ENCODE measurements at regions not wholly inside any gene's neighbourhood (a gene's known extent, or its start where the extent isn't known, plus 50 kb on each side); places are given as distances from the start of the nearest gene placed in this dataset.
"Not testable (repeated sequence)": the region's sequence is repeated elsewhere in the genome, so short reads cannot be mapped to it uniquely, and the experiment has no call there.

GRCh38 chr9:103068753-103069152 lies 73.6 kb downstream of the CYLC2 start:
- no peak for DNase-seq

GRCh38 chr9:103078581-103078980 lies 83.4 kb downstream of the CYLC2 start:
- DNase-seq, result no peak

- DNase-seq, result no peak
These were observed 87.4 kb downstream of the CYLC2 start for GRCh38 chr9:103082494-103082893.

DNA sequence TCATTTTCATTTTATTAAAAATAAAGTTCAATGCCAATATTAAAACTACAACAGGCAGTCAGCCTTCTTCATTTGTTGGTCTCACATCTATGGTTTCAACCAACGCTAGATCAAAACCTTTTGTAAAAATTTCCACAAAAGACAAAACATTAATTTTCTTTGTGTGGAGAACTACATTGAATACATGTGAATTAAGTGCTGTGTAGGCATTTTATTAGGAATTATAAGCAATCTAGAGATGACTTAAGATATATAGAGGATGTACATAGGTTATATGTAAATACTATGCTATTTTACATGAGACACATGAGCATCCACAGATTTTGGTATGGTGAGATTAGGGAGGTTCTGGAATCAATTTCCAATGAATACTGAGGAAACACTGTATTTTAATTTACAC lies 94.2 kb downstream of the CYLC2 start:
- no peak for DNase-seq

GRCh38 chr9:103104101-103104500 lies 109.0 kb downstream of the CYLC2 start:
- no peak for DNase-seq

DNA sequence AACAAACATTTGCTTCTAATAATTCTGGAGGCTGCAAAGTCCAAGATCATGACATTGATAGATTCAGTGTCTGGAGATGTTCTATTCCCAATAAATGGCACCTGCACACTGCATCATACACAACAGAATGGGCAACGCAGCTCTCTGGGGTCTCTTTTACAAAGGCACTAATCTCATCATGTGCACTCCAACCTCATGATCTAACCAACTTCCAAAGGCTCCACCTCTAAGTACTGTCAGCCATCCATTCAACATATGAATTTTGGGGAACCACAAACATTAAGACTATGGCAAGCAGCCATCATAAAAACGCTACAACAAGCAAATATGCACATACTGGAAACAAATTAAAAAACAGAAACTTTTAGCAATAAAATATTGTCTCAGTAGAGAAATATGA lies 121.1 kb downstream of the CYLC2 start:
- no peak for DNase-seq

- DNase-seq, result no peak
These were observed 131.4 kb downstream of the CYLC2 start for GRCh38 chr9:103126494-103126893.

DNA sequence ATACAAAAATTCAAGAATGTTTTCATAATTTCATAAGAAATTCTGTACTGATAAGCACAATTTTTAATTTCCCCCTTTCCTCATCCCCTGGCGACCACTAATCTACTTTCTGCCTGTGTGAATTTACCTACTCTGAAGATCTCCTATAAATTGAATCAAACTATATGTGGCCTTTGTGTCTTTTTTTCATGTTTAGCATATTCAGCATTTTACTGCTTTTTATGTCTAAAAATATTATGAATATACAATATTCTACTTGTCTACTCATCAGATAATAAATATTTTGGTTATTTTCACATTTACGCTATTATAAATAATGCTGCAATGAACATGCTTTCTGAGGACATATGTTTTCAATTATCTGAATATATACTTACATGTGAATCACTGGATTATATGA lies 144.8 kb downstream of the CYLC2 start:
- DNase-seq, result no peak

DNA sequence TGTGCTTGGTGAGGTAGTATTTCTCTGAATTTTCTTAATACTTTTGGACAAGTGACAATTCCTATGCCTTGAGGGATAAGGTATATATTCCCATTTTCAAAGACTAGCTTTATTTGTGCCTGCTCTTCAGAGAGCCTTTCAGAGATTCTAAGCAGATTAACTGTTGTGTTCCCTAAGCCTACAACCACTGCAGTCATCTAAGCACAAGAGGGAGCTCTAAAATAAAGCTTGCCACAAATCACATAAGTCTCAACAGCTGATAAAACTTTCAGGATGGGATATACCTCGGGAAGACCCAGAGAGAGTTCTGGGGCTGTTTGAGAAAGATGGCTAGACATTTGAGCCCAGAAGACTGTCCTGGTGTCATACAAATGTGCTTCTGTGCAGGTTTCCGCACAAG lies 157.3 kb downstream of the CYLC2 start:
- DNase-seq, result no peak

DNA sequence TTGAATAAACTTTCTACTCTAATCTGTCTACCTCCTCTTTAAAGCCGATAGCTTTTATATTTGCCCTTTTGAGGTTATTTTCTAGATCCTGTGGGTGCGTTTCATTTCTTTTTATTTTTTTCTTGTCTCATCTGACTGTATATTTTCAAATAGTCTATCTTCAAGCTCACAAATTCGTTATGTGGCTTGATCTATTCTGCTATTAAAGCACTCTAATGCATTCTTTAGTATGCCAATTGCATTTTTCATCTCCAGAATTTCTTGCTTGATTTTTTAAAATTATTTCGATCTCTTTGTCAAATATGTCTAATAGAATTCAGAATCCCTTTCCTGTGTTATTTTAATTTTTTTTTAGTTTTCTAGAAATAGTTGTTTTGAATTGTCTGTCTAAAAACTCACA lies 172.4 kb downstream of the CYLC2 start:
- DNase-seq, result no peak

DNA sequence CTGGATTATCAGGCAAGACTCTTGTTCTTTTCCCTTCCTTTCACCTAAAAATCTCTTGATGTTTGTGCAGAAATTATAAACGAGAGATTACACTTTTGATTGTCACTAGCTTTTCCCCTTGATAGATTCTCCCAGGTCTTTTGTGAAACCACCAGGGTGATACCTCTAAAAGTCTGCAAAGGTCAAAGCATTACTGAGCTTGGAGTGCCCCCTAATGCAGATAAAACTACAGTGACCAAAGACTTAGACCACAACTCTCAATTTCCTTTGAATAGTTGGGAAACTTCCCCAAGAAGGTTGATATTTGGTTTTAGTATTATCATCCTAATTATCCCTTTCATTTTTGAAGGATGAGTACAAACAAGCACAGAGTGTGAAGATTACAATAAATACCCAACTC lies 173.1 kb downstream of the CYLC2 start:
- no peak for DNase-seq

GRCh38 chr9:103169798-103170197 lies 174.7 kb downstream of the CYLC2 start:
- no peak for DNase-seq

DNA sequence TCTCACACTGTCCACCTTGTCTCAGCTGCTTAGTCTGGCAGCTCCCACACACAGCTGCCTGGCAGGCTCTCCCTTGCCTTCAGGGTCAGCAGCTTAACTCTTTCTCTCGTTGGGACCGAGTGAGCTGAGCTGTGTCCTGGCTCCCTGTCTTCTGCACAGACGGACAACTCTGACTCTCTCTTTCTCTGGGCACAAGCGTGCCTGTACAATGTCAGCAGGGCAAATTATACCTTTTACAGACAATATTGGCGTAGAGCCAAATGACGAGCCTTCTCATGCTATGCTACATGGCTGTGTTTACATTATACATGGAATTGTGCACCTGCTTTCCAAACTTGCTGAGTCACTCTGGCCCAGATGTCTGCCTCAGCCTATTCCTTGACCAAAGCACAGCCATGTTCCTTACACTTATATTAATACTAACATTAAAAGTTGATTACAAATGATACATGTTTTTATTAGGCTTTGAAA lies 188.6 kb downstream of the CYLC2 start:
- no peak for DNase-seq

DNA sequence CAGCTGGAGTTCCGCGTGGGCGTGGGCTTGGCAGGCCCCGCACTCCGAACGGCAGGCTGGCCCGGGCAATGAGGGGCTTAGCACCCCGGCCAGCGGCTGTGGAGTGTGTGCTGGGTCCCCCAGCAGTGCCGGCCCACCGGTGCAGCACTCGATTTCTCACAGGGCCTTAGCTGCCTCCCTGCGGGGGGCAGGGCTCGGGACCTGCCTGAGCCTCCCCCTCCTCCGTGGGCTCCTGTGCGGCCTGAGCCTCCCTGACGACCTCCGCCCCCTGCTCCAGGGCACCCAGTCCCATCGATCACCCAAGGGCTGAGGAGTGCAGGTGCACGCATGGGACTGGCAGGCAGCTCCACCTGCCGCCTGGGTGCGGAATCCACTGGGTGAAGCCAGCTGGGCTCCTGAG lies 191.8 kb downstream of the CYLC2 start:
- no peak for DNase-seq

DNA sequence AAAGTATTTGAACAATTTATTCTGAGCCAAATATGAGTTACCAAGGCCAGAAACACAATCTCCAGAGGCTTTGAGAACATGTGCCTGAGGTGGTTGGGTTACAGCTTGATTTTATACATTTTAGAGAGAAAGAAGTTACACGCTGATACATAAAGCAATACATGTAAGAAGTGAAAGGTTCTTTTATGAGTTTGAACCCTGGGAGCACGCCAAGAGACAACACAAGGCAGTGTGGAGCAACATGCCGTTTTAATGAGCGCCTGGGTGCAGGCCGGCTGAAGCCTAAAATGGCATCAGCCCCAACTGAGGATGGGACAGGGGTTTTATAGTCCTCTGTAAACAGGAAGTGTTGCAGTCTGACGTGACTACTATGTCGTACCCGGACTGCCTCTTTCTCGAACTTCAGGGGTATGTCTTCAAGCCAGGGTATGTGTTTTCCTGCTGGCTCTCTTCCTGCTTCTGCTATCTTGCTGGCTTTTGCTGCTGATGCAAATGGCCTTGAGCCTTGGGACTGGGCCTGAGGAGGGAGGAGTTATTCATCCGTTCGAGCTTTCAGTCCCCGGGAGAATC lies 193.7 kb downstream of the CYLC2 start:
- no peak for DNase-seq

DNA sequence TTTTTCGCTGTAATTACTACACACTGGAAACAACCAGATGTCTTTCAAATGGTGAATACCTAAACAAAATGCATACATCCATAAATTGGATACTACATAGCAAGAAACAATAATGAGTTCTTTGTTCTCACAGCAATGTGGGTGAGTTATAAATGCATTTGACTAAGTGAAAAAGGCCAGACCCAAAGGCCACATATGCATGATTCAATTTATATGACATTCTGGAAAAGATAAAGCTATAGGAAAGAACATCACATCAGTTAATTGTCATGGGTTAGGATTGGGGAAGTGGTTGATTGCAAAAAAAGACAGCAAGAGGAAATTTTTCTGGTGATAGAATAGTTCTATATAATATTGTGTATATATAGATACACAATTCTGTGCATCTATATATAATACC lies 198.9 kb downstream of the CYLC2 start:
- DNase-seq, result no peak

GRCh38 chr9:103203172-103203571 lies 208.0 kb downstream of the CYLC2 start:
- no peak for DNase-seq

DNA sequence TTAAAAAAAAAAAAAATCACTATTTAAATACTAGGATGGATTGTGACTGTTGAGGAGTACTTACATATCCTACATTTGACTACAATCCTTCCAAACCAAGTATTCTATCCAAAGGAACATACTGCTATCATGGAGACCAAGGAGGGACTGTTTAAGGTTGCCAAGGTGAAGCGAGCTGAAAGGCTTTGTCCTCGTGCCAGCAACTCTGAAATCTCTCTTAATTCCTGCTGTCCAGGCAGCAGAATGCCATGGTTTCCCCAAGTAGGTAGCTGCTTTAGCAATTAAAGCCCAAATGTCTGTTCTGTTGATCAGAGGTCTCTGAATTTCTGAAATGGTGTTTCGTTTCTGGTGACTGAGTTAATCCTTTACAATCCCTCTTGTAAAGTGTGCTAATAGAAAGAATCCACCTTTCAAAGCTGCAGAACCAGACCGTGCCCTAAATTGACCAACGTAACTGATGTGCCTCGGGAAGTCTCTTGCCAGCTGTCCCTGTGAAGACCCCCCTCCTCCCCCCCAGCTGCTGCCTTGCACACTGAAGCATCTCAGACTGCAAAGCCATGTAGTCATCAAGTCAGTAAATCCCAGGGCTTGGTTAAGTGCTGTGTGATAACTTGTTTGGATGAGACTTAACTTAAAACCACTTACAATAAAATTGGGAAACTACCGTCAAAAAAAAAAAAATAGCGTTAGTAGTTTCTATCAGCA lies 210.9 kb downstream of the CYLC2 start:
- not testable (repeated sequence) for DNase-seq

DNA sequence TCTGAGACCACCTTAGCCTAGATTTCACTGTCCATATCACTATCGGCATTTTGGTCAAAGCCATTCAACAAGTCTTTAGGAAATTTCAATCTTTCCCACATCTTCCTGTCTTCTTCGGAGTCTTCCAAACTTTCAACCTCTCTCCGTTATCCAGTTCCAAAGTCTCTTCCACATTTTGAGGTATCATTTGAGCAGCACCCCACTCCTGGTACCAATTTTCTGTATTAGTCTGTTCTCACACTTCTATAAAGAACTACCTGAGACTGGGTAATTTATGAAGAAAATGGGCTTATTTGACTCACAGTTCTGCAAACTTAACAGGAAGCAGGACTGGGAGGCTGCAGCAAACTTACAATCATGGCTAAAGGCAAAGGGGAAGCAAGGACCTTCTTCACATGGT lies 215.5 kb downstream of the CYLC2 start:
- DNase-seq, result no peak

DNA sequence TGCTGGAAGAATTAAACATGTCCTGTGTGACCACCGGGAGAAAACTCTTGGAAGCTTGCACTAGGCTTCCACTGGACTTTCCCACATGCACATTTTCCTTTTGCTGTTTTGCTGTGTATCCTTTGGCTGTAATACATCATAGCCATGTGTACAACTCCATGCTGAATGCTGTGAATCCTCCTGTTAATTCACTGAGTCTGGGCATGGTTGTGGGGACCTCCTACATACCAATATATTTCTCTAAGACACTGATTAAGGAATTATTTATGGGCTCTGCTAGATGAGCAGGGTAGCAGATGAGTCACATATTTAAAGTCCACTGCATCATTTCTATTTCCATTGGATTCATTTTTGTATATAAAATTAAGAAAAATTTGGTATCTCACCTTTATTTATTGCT lies 220.1 kb downstream of the CYLC2 start:
- no peak for DNase-seq

DNA sequence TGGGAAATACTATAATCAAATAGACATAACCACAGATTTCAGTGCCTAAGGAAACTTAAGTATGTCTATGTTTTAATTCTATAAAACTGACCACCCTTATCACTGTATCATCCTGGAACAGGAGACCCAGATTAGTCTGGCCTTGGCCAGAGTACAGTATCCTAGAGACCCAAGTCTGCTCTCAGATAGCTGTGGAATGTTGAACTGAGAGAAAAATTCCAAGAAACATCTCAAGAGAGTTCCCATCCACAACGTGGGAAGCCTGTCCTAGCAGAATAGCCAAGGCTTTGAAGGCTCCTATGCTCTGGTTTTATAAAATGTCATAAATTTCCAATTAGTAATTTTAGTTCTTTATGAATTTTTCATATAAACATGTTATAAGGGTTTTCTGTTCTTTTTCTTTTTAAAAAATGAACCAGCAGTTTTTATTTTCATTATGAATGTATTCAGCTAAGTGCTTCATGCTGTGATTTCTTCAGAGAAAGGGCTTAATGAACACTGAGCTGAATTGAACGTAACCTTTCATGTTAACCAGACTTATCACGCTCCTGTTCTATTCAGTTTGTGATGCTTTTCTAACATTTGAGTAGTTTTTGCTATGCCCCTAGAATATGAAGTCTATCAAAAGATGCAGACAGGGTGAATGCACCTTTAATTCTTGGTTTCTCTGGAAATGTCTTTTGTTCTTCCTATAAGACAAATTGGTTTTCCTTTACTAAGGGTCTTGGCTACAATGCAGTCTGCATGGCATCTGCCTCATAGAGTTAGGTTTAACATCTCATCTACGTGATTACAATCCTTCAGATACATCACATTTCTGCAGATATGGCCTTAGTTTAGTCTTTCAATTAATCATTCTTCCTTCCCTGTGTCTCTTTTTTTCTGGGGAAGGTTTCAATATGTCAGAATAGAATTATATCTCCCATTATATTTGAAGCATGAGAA lies 230.8 kb downstream of the CYLC2 start:
- no peak for DNase-seq

- DNase-seq, result no peak
These were observed 231.5 kb downstream of the CYLC2 start for GRCh38 chr9:103226647-103227013.

DNA sequence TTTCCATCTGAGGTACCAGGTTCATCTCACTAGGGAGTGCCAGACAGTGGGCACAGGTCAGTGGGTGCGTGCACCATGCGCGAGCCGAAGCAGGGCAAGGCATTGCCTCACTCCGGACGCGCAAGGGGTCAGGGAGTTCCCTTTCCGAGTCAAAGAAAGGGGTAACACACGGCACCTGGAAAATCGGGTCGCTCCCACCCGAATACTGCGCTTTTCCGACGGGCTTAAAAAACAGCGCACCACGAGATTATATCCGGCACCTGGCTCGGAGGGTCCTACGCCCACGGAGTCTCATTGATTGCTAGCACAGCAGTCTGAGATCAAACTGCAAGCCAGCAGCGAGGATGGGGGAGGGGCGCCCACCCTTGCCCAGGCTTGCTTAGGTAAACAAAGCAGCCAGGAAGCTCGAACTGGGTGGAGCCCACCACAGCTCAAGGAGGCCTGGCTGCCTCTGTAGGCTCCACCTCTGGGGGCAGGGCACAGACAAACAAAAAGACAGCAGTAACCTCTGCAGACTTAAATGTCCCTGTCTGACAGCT lies 242.5 kb downstream of the CYLC2 start:
- not testable (repeated sequence) for DNase-seq

DNA sequence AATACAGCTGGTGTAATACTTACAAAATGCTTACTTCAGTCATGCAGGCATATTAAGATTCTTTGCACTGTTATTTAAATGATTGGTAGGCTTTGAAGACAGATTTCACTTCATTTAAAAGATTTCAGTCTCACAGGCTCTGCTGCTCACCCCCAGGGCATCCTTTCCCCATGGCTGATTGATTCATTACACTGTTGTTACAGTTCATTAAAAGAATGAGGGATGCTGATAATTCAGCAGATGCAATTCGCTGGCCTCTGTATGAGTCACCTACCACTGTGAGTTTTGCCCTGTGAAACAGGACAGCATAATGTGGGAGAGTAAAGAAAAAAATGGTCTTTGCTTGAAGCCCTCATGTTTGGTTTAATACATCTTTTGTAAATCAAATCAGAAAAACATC lies 246.9 kb downstream of the CYLC2 start:
- no peak for DNase-seq
